GM19463 (cell line): ENCODE measurements at regions not wholly inside any gene's neighbourhood (a gene's known extent, or its start where the extent isn't known, plus 50 kb on each side); places are given as distances from the start of the nearest gene placed in this dataset.

Experiments
- ATAC-seq: cut with Tn5 transposase; IDR thresholded peaks from one replicate; pipeline ENCODE4 v1.9.1; 2021; ENCODE audit warnings: mild to moderate bottlenecking, moderate library complexity; ENCODE audit not compliant: unreplicated experiment

DNA sequence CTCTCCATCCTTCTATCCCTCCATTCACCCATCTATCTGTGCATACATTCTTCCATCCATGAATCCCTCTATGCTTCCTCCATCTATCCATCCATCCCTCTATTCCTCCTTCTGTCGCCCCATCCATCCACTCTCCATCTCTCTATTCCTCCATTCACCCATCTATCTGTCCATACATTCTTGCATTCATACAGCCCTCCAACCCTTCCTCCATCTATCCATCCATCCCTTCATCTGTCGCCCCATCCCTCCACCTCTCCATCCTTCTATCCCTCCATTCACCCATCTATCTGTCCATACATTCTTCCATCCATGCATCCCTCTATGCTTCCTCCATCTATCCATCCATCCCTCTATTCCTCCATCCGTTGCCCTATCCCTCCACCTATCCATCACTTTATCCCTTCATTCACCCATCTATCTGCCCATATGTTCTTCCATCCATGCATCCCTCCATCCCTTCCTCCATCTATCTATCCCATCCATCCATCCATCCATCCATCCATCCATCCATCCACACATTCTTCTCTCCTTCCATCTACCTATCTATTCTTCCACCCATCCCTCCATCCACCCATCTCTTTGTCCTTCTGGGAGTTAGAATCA, 272.5 kb upstream of the TNRC6C start:
- ATAC-seq: no peak

DNA sequence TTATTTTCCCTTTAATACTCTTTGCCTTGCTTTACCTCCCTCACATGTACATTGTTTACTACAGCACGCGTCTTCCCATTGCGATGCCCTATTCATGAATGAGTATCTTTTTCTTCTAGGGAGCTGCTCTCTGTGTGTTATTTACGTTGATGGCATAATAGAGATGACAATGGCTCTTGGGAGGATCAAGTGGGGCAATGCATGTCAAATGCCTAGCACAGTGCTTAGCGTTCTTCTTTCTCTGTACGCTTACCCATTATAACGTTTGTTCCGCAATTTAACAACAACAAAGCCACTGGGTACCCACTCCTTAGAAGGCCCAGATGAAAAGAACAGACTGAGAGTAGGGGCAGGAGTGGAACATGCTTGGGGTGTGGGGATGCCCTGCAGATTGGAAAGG, 271.6 kb upstream of the TNRC6C start:
- ATAC-seq: no peak

DNA sequence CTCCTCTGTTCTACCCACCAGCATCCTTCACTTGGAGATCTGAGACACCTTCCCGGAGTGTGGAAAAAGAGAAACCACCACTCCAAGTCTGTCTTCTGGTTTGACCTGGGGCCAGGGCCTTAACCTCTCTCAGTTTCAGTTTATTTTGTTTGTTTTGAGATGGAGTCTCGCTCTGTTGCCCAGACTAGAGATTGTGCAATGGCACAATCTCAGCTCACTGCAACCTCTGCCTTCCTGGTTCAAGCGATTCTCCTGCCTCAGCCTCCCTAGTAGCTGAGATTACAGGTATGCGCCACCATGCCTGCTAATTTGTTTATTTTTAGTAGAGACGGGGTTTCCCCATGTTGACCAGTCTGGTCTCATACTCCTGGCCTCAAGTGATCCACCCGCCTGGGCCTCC, 271.1 kb upstream of the TNRC6C start:
- no peak for ATAC-seq

DNA sequence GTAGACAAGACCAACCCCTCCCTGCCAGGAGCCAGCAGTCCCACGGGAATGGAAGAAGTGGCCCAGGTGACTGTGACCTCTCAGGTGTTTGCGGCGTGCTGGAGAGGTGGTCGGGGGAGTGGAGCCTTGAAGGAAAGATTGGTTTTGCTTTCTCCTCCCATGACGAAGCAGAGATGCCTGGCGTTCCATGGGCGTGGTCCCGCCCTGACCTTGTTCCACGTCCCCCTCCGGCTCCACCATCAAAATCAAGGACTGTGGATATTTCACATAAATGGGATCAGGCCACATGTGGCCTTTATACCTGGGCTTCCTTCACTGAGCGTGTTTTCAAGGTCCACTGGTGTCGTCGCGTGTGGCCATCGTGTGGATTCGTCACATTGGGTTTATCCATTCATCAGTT, 270.6 kb upstream of the TNRC6C start:
- ATAC-seq: no peak

DNA sequence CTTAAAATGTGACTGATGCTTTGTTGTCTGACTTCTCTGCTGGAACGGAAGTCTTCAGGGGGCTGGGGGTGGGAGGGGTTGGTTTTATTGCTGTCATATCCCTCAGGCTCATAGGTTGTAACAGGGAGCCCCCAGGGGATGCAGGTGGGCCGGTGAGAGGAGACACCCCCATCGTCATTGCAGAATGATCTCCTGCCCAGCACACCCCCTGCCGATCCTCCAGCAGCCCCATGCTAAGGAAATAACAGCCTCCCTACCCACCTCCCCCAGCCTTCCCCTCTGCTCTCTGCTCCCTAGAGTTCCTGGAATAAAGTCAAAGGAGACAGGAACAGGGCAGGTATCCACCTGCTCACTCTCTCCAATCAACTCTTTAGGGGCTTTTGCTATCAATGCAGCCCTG, 270.1 kb upstream of the TNRC6C start:
- no peak for ATAC-seq

DNA sequence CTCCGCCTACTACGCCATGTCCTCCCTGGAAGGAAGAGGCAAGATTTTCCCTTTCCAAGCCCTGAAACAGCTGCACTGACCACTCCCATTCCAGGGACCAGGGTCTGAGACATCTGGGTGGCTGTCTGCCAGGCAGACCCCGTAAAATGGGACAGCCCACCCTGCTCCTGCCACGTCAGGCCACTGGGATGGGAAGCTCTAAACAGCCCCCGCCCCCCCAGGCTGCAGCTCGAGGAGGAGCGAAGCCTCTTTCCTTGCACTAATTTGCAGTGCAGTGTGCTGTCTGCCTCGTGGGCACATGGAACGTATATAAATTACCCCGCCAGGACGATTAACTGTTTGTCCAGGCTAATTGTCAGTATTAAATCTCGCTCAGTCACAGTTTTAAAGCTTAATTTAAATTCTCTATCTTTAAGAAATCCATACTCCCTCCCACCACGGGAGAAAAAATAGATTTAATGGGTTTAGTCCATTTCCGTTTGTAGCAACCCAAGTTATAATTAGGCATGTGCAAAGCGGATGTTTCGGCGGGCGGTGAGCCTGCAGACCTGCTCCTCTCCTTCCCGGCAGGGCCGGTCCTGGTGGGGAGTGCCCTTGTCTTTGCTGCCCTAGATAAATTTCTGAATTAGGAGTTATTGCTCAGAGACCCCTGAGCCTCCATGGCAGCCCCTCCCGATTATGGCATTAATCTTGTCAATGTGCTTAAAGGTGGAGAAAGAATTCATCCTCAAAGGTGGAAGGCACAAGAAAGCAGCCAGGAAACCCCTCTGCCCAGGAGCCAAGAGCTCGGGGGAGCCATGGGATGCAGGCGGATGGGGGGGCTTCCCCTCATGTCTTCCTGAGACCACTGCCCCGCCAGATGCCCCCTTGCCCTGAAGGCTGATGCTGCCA, 268.0 kb upstream of the TNRC6C start:
- ATAC-seq: no peak

DNA sequence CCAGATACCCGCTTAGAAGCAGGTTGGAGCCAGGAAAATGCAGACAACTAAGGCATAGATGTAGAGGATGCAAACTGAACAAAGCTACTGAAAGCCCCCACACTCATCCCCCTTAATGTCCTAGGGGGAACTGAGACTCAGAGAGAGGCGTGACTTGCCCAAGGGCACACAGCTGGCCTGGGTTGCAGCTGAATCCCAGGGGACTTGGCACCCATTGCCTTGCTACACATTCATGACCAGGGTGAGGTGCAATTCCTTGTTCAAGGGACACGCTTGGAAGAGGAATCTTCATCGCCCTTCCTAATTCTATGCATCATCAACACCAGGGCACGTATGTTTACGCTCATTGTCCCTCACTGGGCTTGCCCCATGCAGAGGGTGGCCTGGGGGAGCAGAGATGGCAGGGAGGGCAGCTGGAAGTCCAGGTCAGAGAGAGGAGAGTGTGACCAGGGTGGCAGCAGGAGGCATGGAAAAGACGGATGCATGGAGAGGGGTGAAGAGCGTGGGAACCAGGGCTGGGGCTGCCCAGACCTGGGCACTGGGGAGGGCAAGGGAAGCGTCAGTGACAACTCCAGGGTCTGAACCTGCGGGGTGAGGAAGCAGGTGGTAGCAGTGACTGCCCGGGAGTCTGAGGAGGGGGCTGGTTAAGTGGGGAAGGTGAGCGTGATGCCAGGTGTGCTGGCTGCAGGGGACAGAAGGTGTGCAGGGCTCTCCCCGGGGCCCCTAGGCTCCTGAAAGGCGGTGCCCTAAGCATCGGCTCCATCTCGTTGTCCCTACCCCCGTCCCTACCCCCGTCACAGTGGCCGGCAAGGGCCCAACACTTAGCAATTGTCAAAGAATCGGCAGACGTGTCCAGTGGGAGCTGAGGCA, 267.1 kb upstream of the TNRC6C start:
- no peak for ATAC-seq

DNA sequence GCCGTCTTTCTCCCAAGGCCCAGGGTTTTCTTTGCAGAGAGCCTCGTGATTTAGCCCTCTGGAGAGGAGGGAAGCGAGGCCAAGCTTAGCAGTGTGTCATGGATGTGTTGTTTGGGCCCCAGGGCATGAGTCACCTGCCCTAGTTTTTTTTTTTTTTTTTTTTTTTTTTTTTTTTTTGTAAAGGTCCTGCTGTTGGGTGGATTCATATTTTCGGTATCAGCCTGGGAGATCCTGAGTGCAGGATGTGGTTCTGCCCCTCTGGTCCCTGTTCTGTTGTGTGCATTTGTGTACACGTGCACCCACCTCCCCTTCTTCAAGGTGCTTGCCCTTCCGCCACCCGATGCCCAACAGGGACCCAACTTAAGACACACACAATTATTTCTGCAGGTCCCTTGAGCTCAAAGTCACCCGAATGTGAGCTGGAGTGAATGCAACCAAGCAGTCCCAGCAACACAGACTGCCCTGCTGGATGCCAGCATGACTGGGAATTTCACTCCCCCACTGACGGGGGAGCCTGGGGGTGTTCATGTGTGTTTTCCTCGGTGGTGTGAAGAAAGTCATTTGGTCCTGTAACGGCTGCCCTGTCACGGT, 265.8 kb upstream of the TNRC6C start:
- ATAC-seq: no peak

DNA sequence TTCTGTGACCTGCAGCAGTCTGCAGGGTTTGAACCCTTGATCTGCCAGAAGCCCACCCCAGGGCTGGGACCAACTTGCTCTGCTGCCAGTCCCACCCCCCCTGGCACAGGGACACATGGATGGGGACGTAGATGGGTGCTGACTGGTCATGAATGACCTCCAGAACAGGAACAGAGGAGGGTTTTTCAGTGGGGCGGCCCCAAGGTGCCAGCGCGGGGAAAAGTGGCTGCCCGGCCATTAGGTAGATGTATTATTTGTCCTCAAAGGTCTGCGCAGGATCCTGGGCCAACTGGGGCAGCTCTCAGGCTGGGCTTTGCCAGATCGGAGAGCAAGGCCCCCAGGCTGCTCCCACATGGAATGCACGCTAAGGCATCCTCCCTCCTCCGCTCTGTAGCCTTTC, 265.2 kb upstream of the TNRC6C start:
- no peak for ATAC-seq

DNA sequence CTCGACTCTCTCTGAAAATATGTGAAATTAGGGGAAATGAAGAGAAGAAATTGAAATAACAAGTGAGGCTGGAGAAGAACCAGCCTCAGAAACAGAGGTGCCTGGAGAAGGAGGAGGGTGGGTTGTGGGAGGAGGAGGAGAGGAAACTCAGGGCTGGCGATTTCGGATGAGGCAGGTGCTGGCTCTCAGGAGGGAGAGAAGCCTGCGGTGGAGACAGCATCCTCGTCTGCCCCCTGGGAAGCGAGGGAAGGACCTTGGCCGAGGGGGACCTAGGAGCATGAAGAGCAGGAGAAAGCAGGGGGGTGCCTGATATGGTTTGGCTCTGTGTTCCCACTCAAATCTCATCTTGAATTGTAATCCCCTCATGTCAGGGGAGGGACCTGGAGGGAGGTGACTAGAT, 264.7 kb upstream of the TNRC6C start:
- no peak for ATAC-seq

DNA sequence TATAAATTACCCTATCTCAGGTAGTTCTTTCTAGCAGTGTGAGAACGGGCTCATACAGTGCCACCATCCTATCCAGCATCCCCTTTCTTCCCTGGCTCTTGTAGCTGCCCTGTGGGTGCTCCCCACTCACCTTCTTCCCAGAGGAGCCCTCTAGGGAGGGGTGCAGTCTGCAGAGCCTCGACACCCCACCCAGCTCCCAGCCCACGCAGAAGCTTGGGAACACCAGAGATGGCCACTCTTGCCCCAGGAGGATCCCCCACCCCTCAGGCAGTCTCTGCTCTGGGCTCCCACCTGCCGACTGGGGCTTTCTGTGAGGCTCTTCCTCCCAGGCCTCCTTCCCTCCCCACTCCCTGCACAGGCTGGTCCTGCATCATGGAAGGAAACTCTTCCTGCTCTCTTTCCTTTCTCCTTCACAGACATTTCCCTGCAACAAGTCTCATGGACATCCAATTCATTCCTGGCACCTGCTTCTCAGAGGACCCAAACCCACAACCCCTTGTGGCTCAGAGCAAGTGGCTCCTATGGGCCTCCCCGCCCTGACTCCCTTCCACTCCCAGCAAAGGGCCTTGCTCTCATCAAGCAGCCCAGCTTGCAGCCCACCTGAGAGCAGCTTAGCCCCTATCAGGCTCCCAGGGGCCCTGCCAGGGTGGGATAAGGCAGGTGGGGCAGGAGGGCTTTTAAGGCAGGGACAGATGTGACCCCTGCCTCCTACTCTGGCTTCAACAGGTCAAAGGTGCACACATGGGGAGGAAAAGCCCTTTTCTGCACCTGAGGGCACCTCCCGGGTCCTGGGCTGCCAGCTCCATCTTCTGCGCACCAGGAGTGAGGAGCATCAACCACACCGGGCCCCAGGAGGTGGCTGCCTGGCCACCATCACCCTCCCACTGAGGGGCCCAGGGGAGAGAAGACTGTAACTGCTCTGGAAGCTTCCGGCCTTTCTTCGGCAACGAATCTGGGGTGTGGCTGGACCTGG, 263.8 kb upstream of the TNRC6C start:
- ATAC-seq: no peak

DNA sequence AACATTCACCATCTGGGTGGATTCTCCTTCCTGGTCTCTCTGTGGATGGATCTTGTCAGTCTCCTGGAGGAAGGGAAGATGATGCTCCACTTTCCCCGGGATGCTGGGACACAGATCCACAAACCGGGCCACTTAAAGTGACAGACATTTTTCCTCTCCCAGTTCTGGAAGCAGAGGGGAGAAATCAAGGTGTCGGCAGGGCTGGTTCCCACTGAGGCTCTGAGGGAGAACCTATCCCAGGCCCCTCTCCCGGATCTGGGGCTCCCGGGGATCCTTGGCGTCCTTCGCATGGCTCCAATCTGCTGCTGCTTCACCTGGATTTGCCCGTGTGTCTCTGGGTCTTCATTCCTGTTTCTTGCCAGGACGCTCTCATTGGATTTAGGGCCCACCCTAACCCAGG, 263.1 kb upstream of the TNRC6C start:
- ATAC-seq: no peak

DNA sequence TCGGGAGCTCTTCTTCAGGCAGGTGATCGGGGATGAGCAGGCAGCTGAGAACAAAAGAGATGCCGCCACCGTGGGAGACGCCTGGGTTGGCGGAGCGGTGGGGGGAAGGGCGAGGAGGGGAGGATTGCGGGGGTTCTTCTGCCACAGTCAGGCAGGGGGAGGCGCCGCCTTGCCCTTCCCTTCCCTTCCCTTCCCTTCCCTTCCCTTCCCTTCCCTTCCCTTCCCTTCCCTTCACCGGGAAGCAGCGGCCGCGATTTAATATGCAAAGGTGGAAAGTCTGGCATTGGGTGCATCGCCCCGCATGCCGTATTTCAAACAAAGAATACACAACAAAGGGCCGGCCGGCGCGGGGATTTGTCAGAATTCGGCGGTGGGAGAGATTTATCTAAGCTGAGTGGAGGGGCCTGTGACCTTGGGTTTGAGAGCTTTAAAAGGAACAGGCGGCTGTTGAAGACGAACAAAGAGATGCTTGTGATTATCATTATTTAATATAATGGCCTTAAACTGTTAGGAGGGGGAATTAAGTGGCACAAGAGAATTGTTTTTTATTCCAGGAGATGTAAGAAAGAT, 262.3 kb upstream of the TNRC6C start:
- ATAC-seq: no peak

DNA sequence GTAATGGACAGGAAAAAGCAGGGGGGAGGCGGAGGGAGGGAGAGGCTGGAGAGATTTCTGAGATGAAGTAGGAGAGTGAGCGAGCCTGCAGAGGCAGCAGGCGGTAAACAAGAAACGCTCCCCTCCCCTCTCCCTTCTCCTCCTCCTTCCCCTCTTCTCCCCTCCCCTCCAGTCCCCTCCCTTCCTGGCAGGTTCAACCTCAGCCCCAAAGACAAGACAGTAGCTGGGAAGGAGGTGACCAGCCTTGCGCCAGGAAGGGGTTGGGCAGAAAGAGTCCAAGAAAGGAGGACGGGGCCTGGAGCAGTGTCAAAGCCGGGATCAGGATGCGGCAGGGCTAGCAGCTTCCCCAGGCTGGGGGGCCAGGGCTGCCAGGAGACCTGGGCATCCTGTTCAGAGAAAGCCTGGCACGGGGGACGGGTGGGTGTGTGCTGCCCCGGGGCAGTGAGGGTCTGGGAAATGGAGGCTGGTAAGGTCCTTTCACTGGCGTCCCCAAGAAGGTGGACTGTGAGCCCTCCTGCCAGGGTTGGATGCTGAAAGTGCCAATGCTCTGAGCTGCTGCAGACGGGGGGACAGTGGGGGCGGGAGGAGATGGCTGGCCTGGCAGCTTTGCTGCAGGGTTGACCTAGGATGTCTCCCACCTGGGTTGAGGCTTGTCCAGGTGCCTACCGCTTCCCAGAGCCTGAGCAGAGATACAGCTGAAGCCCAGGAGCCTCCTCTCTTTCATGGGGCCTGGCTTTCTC, 261.6 kb upstream of the TNRC6C start:
- ATAC-seq: no peak

DNA sequence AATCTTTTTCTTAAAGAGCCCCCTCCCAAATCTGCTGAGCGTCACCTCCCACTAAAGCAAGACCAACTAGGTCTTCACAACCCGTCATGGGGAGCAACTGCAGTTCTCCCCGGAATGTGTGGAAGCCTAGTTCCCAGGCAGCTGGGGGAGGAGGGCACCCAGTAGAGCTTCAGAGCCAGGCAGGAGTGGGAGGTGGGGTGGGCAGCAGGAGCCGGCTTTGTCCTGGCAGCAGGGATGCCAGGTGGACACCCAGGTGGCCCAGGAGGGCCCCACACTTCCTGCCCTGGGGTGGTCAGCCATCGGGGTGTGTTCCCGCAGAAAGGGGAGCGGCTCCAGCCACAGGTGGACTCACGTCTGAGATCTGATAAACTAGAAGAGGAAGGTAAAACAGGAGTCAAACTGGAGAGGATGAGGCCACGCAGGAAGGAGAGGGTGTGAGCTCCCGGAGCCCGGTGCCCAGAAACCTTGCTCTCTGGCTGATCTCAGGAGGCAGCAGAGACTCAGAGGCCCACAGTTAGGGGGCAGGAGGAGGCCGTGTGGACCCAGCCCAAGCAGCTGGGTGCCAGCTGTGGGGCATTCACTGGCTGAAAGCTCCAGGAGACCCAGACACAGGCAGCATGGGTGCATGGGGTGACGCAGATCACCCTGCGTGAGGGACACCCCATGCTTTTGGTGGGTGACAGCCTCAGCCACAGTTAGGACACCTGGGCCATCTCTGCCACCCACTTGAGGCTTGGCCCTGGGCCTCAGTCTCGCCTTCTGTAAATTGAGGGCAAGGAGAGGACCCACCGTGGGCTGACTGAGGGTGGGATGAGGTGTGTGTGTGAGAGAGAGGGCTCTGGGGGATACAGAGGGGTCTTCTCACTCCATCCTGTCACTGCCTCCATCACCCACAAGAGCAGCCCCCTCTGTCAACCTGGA, 260.8 kb upstream of the TNRC6C start:
- ATAC-seq: no peak

DNA sequence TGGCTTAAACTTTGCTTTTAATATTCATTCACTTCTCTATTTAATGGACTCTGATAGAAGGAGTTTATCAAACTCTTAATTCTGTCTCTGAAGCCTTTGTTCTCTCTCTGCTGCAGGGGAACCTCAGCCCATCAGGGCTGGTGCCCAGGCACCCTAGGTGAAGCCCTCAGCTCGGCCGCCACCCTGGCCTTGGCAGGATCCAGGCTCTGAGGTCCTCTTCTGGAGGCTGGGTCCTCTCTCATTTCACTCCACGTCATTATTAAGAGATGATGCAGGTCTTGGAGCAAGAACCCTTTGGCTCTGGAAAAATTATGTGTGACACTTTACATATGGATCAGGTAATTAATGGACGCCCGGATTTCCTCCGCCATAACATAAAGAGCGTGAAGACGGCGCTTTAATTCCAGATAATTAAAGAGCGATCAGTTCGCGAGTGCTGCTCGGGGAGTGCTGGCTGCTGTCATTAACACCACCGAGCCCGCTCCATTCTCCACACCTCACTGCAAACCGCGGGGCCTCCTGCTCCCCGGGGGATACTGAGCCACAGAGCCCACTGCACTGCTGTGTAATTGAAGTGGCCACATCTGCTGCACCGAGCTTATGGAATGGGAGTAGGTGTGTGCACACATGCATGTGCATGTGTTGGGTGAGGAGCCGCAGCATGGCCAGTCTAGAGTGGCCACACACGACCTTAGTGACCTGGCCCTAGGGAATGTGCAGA, 259.4 kb upstream of the TNRC6C start:
- no peak for ATAC-seq

DNA sequence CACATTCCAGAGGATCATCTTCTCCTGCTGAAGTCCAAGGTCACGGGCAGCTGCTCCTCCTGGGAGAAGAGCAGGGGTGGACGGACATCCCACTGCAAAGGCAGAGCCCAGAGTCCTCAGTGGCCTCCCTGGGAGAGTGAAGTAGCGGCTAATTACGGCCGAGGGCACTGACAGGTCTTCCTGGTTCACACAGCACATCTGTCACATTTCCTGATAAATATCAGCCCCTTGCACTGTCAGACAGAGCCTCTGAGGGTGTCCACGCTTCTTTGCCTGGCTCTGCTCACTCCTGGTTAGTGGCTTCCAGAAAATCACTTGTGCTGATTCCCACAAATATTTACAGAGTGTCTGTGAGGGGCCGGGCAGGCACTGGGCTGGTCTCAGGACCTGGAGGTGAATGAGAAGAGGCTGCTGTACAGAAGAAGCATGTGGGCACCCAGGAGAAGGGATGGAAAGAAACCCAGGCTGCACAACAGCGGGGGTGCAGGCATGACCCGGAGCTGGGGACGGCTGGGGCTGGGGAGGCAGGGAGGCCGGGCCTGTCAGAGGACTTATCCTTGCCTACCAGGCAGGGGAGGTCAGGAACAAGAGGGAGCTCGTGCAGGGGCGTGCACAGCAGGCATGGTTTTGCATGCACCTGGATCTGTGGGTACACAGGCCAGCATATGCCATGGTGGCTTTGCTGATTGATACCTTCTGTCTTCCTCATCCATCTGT, 258.2 kb upstream of the TNRC6C start:
- ATAC-seq: no peak
